ENCODE measurements at regions not wholly inside any gene's neighbourhood (a gene's known extent, or its start where the extent isn't known, plus 50 kb on each side); places are given as distances from the start of the nearest gene placed in this dataset.
"Not testable (repeated sequence)": the region's sequence is repeated elsewhere in the genome, so short reads cannot be mapped to it uniquely, and the experiment has no call there.

GRCh38 chr7:45413419-45413818, 160.7 kb upstream of the ADCY1 start:
- DNase-seq = no peak

GRCh38 chr7:45414226-45414625, 159.9 kb upstream of the ADCY1 start:
- no peak for DNase-seq

DNA sequence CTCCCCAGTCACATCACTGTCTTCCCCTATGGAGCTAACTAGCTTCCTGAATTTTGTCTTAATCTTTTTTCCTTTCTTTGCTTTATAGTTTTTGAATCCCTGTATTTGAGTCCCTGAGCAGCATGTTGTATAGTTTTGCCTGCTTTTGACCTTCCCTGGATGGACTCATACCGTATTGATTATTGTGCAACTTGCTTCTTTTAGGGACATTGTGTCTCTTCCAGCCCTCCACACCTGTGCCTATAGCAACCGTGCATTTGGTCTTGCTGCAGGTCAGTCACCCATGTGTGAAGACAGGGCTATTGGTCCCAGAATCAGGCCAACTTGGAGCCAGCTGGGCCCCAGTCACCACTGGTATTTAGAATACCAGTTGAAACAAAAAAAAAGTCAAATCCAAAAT, 158.9 kb upstream of the ADCY1 start:
- no peak for DNase-seq

GRCh38 chr7:45416846-45417245, 157.3 kb upstream of the ADCY1 start:
- no peak for DNase-seq

DNA sequence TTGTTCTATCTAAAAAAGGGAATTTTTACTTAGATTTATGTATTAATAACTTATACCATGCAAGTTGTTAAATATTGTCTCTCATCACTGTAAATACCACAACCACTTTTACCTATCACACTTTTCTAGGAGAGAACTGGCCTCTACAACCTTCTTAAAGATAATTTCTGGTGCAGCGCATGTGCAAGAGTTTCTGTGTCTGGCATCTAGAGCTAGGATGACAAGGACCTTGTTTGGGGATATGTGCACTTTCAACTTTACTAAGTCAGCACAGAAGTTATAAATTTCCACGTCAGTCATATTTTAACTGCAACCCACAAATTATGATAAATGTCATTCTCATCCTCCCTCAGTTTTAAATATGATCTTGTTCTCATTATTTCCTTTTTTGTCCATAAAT, 156.9 kb upstream of the ADCY1 start:
- no peak for DNase-seq

- no peak for DNase-seq
Observed at GRCh38 chr7:45417735-45418134, 156.4 kb upstream of the ADCY1 start.

DNA sequence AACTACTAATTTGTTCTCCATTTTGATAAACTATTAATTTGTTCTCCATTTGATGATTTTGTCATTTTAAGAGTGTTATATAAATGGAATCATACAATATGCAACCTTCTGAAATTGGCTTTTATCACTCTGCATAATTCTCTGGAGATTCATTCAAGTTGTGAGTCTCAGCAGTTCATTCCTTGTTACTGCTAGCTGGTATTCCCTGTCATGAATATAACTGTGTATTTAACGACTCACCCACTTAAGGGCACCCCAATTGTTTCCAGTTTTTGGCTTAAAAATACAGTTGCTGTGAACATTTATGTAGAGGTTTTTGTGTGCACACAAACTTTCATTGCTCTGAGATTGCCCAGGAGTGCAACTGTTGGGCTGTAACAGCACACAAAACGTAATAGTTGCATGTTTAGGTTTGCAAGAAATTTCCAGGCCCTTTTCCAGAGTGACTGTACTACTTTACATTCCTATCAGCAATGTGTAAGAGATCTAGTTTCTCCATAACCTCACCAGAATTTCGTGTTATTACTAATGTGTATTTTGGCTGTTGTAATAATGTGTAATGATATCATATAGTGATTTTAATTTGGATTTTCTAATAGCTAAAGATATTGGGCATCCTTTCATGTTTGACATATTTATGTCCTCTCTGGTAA, 153.2 kb upstream of the ADCY1 start:
- DNase-seq = no peak

GRCh38 chr7:45421806-45422205, 152.4 kb upstream of the ADCY1 start:
- DNase-seq = no peak

DNA sequence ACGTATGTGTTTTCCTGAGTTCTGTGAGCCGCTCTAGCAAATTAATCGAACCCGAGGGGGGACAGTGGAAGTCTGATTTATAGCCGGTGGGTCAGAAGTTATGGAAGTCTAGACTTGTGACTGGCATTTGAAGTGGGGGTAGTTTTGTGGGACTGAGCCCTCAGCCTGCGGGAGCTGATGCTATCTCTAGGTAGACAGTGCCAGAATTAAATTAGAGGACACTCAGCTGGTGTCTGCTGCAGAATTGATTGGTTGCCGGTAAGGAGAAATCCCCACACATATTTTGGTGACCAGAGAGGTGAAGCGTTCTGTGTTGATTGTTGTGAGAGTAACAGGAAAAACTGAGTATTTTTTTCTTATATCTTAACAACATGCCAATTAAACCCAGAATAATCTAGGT, 143.8 kb upstream of the ADCY1 start:
- DNase-seq = no peak

DNA sequence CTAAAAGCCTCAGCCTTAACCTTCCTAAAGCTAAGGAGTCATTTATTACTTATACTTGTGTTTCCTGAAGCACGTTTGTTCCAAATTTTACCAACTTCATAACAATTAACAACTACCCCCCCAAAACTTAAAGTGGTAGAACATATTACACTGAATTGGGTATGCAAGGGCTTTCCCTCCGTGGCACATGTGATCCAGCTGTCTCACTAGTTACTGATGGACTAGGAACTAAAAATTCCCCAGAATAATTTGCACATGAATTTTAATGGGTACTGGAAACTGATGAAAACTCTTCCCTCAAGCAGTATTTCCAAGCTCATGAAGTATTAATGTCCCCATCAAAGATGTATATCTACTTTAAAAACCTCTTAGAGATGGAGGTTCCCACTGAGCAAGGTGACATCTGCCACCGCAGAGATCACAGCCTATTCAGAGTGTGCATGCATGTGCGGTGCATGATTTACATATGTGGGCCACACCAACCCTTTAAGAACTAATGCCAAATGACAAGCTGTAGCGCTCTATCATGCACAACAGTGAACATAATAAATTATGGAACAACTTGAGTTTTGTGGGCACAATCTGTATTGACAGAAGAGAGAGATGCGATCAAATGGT, 139.9 kb upstream of the ADCY1 start:
- DNase-seq = no peak

DNA sequence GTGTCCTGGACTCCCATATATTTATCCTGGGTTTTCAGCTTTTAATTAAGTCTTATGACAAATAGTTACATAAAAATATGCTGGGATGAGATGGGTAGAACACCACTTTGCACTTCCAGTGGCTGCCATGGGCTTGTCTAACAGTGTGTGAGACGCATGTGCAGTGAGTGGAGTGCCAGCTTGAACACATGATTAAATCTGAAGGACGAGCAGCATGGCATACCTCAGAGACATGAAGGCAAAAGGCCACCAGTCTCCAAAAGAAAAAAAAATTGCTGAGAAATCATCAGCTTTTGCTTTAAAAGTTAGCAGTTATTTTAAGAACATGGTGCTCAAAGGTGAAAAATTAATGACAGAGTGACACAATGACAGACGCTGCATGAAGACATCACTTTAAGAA, 139.0 kb upstream of the ADCY1 start:
- DNase-seq = no peak

DNA sequence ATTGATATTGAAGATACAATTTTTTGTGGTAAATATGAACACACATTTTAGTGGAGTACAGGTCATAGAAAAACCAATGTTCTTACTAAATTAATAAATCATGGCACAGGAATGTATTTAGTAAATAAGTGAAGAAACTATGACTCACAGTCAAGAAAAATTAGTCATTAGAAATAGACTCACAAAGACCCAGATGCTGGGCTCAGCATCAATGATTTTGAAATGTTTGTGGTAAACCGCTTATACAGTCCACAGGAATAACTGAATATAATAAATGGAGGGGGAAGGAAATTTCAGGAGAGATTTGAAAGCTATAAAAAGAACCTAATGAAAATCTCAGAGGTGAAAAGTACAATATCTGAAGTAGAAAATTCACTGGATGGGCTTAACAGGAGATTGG, 138.3 kb upstream of the ADCY1 start:
- DNase-seq = no peak

DNA sequence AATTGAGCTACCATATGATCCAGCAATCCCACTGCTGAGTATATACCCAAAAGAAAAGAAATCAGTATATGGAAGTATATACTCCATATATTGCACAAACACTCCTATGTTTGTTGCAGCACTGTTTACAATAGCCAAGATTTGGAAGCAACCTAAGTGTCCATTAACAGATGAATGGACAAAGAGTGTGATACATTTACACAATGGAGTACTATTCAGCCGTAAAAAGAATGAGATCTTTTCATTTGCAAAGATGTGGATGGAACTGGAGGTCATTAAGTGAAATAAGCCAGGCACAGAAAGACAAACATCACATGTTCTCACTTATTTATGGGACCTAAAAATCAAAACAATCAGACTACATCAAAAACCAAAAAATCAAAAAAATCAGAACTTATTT, 133.4 kb upstream of the ADCY1 start:
- DNase-seq = not testable (repeated sequence)

DNA sequence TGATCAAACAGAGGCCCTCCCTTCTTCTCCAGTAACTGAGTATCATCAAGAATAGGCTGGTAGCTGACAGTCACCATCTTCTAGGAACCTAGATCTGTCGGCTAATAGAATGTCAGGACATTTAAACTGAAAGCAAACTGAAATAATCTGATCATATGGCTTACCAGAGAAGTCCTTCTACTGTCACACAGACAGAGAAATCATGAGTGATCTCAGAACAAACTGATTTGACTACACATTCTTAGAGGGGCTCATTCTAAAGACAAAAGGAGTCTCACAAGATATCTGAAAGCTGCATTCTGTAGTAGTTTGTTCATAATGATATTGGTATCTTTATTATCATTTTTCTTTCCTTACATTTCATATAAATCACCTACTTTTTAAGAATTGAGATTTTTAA, 130.9 kb upstream of the ADCY1 start:
- no peak for DNase-seq

- DNase-seq = no peak
Observed at GRCh38 chr7:45446195-45446944, 127.8 kb upstream of the ADCY1 start.

- DNase-seq = no peak
Observed at GRCh38 chr7:45447296-45447695, 126.9 kb upstream of the ADCY1 start.

DNA sequence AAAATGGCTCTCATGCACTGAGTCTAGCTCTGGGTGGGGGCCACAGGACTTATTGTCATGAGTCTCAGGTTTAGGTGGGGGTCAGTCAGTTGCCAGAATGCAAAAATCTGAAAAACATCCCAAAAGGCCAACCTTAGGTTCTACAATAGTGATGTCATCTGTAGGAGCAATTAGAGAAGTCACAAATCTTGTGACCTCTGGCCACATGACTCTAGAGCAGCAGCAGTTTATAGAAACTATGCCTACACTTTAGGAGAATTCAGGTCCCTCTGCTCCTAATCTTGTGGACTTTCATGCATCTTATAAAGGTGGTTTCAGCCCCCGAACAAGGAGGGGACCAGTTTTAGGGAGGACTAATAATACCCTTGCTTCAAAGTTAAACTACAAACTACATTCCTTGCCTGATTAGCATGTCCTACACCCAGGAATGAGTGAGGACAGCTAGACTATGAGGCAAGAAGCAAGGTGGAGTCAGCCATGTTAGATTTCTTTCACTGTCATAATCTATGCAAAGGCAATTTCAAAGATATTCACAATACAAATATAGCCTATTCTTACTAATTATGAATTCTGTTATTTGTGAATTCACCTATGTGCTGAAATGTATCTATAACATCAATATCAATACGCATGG, 123.5 kb upstream of the ADCY1 start:
- DNase-seq = no peak

DNA sequence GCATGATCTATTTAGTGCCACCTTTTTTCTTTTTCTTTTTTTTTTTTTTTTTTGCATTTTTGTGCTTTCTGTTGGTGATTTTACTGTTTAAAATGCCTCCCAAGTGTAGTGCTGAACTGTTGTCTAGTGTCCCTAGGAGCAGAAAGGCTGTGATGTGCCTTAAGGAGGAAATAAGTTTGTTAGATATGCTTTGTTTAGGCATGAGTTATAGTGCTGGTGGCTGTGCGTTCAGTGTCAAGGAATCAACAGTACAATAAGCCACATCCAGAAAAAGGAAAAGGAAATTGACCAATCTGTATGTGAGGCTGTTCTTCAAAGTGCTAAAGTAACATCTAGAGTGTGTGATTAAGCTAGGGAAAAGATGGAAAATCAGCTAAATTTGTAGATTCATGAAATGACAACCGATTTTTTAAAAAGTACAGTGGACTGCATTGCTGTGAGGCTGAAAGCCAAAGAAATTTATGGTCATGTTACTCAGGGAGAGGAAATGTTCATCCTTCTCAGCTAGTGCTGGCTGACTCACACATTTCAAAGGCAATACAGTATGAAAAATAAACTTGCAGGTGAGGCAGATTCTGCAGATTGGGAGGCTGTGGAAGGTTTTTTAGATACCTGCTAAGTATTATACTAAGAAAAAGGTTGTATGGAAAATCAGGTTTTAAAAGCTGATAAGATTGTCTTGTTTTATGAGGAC, 122.7 kb upstream of the ADCY1 start:
- no peak for DNase-seq

GRCh38 chr7:45454771-45455170, 119.4 kb upstream of the ADCY1 start:
- DNase-seq = no peak

DNA sequence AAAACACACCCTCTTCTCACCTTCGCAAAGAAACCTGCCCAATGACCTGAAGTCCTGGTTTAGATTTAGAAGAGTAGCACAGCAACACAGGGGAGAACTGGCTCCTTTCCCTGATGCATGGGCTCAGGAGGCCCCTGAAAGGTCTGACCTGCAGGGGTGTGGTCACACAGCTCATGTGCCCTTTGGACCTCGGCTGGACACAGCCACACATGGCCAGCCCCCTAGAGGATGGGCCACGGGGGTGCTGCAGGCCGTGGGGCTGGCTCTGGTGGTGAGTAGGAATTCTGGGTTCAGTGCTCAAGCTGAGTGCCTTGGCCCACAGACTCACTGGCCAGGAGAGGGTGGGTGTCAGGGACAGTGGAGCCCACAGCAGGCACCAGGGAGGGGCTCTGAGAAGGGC, 118.5 kb upstream of the ADCY1 start:
- no peak for DNase-seq

- no peak for DNase-seq
Observed at GRCh38 chr7:45456105-45456504, 118.1 kb upstream of the ADCY1 start.

DNA sequence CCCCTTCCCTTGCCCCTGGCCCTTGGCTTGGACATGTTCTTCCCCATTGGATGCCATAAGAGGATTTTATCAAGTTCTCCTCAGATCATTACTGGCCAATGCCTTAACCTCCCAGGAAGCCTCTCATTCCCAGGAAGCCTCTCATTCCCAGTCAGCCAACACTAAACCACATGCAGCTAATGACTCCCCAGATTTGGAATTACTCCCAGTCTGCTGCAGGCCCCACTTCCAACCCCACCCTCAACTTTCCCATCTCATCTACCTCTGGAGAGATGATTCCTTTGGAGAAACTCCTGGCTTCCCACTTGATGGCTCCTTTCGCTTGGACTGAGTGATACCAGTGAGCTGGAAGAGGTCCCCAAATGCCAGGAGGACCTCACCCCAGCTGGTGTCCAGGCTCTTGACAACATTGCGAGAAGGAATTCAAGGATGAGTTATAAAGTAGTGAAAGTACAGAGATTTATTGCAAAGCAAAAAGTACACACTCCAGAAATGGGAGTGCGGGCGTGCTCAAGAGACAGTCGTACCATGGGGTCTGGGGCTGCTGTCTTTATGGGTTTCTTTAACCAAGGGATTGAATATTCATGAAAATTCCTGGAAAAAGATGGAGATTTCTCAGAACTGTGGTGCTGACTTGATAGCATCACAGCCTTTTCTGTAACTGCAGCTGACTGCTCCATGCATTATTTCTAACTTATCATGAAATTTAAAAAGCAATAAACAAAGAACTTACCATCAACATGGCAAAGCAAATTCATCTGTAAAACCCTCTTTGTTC, 117.2 kb upstream of the ADCY1 start:
- no peak for DNase-seq

Data from GOT3 (cell line).